ENCODE measurements at regions not wholly inside any gene's neighbourhood (a gene's known extent, or its start where the extent isn't known, plus 50 kb on each side); places are given as distances from the start of the nearest gene placed in this dataset.

DNA sequence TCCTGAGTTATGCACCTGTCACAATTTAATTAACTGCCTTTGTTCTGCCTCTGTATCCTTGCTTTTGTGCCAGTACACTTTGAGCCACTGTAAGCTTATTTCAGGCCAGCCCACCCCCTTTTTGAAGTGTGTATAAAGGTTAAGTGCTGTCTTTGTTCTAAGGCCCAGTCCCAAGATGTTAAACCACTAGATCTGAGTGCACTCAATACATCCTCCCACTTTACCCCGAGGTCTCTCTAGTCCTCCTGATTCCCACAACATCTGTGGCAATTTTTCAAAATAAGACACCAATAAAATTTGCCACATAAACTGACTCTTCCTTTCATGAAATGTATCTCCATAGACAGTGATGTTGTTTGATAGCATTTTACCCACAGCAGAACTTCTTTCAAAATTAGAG is 124.1 kb upstream of the SPIN4 start:
- no peak for TF ChIP-seq EZH2 (IDR thresholded peaks at IDR 0.05; ENCODE audit: borderline replicate concordance, low read depth, low read length, severe bottlenecking)
- TF ChIP-seq CTCF (IDR thresholded peaks at IDR 0.05; ENCODE audit: borderline replicate concordance, extremely low read depth, low read length, poor library complexity, severe bottlenecking), result no peak

Data from DND-41 (cell line).